GM18951 (cell line): ENCODE measurements at regions not wholly inside any gene's neighbourhood (a gene's known extent, or its start where the extent isn't known, plus 50 kb on each side); places are given as distances from the start of the nearest gene placed in this dataset.

Experiments
- POLR2A ChIP-seq: IDR thresholded peaks from 4 replicates; pipeline ENCODE4 v1.6.1; 2011; ENCODE audit warnings: mild to moderate bottlenecking; ENCODE audit not compliant: insufficient read length, insufficient read depth; ENCODE audit errors: extremely low read depth
- in situ Hi-C: fragments of 300-500 bp; cut with MboI; formaldehyde crosslinking; loops from one replicate; pipeline ENCODE4 v1.12.0; 2022; ENCODE audit warnings: low sequenced_read_pairs, mixed read lengths, inconsistent platforms; ENCODE audit not compliant: unreplicated experiment

- in situ Hi-C loops: no loop called here
- no peak for TF ChIP-seq POLR2A
These were observed 54.4 kb upstream of the PIK3R1 start for GRCh38 chr5:68161156-68161555.

- TF ChIP-seq POLR2A: no peak
- in situ Hi-C loops: no loop called here
These were observed 56.2 kb upstream of the PIK3R1 start for GRCh38 chr5:68159224-68159951.

DNA sequence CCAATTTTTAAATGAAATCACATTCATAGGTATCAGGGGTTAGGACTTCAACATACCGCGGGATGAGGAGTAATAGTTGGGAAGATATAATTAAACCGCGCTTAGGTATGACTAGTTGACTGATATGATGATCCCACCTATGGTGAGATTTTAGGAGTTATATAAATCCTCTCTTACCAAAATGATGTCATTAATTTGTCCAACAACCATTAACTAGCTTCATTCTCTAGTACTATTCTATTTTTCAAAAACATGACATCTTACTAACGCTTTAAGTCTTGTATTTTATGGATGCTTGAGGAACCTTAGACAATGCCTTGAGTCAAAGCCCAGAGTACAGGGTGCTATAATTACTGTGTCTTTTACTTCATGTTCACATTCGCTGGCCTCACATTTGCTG is 59.6 kb upstream of the PIK3R1 start:
- no peak for TF ChIP-seq POLR2A
- in situ Hi-C loops: no loop called here

DNA sequence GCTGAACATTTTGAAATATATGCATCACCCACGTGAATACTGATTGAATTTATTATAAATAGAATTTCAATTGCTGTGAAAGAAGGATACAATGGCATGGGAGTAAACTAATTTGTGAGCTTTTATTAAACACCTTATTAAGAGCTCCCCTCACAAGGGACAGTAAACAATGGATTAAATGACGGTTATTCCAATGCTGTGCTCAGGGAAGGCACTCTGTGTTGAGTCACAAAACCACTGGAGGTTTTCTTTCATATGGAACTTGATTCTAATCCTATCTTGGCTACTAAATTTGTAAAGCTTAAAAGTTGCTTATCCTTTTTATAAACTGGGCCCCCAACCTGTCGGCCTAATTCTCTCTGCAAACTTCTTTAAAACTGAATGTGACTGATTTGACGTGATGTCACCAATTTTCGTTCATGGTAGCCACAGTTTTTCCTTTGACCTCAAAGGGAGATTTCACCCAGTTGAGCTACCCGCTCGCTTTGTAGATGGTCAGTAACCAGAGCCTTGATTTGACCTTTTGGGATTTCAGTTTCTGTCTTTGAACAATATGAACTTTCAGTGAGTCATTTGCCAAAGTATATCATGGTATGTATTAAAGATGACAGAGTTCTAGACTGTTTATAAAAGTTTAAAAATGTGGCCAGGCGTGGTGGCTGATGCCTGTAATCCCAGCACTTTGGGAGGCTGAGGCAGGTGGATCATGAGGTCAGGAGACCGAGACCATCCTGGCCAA is 61.3 kb upstream of the PIK3R1 start:
- in situ Hi-C loops: no loop called here
- no peak for TF ChIP-seq POLR2A

DNA sequence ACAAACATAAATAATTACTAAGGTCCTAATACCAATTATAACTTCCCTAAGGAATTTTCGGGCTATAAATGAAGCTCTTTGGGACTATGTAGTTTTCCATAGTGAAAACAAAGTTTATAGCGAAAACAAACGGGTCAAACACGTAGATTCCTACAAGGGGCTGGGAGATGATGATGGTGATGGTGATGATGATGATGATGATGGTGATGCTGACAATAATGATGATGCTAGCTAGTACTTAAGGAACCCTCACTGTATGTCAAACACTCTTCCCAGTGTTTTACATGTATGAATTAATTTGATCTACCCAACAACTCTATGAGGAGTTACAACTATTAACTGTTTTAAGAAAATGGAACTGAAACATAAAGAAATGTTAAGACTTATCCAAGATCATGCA is 63.7 kb upstream of the PIK3R1 start:
- TF ChIP-seq POLR2A: no peak
- in situ Hi-C loops: no loop called here

GRCh38 chr5:68149189-68149588 is 66.4 kb upstream of the PIK3R1 start:
- in situ Hi-C loops: no loop called here
- TF ChIP-seq POLR2A: no peak

- no peak for TF ChIP-seq POLR2A
- in situ Hi-C loops: no loop called here
These were observed 67.5 kb upstream of the PIK3R1 start for GRCh38 chr5:68148096-68148495.

GRCh38 chr5:68147659-68148058 is 67.9 kb upstream of the PIK3R1 start:
- in situ Hi-C loops: no loop called here
- no peak for TF ChIP-seq POLR2A

DNA sequence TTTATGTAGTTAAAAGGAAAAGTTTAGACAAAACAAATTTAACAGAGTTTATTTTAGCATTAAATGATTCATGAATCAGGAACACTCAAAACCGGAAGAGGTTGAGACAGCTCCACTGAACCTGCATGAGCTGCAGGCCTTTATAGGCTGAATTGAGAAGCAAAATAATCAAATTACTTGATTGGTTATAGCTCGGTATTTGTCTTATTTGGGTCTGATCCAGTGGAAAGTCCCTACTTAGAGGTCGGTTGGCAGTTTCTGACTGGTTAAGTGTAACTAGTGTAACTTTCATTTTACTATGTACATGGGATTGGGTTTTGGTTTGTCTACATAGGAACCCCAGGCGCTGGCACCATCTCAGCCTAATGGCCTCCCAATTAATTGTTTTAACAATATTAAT is 74.1 kb upstream of the PIK3R1 start:
- in situ Hi-C loops: no loop called here
- TF ChIP-seq POLR2A: no peak

DNA sequence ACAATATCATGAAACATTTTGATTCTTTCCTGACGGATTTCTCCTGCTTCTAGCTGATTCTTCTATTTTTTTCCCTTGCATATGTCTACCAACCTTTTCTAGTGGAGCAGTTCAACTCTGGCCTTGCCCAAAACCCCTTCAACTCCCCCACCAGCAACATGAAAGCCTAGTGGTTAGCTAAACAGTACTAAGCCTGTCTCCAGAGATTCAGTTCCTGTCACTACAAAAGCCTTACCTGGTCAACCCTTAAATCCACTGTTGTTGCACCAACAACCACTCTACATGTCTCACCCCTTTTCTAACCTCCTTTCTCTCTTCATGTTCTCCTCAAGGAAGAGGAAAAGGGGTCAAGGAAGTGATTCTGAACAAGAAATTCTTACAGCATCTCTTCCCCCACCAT is 74.8 kb upstream of the PIK3R1 start:
- in situ Hi-C loops: no loop called here
- no peak for TF ChIP-seq POLR2A

DNA sequence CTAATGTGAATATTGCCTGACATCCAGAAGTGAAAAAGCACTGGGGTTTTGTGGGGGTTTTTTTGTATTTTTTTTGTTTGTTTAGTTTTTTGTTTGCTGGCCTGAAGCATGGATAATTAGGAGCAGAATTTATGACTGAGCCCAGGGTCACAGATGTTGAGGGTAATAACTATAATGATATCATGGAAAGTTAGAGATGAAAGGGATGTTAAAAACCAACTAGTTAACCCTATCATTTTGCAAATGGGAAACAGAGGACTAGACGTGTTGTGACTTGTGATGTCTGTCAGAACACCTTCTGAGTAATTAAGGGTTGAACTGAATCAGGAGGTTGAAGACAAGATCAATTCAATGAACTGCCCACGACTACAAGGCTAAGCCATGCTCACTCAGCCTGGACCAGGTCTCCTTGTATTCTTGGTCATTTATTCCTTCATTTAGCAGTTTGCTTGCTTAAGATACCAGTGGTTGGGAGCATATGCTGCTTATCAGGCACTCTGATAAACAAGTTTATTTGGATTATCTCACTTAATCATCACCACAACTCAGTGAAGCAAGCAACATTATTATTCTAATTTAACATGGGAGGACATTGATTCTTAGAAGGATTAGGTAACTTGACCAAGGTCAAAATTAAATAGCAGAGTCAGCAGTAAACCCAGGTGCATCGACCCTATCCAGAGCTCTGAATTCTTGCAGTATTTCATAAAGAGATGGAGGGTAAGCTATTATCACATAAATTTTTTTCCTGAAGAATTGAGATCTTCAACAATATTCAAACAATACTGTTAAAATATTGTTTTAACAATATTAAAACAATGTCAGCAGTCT is 75.7 kb upstream of the PIK3R1 start:
- TF ChIP-seq POLR2A: no peak
- in situ Hi-C loops: no loop called here

- in situ Hi-C loops: no loop called here
- TF ChIP-seq POLR2A: no peak
These were observed 77.9 kb upstream of the PIK3R1 start for GRCh38 chr5:68137511-68138140.

- in situ Hi-C loops: no loop called here
- no peak for TF ChIP-seq POLR2A
These were observed 80.8 kb upstream of the PIK3R1 start for GRCh38 chr5:68134669-68135313.

GRCh38 chr5:68134033-68134668 is 81.4 kb upstream of the PIK3R1 start:
- no peak for TF ChIP-seq POLR2A
- in situ Hi-C loops: no loop called here
